HG02943 (cell line): ENCODE measurements at regions not wholly inside any gene's neighbourhood (a gene's known extent, or its start where the extent isn't known, plus 50 kb on each side); places are given as distances from the start of the nearest gene placed in this dataset.

ENCODE experiments used
- ATAC-seq: cut with Tn5 transposase; IDR thresholded peaks from one replicate; pipeline ENCODE4 v1.9.1; 2021; ENCODE audit warnings: mild to moderate bottlenecking, low read depth, moderate library complexity; ENCODE audit not compliant: unreplicated experiment

DNA sequence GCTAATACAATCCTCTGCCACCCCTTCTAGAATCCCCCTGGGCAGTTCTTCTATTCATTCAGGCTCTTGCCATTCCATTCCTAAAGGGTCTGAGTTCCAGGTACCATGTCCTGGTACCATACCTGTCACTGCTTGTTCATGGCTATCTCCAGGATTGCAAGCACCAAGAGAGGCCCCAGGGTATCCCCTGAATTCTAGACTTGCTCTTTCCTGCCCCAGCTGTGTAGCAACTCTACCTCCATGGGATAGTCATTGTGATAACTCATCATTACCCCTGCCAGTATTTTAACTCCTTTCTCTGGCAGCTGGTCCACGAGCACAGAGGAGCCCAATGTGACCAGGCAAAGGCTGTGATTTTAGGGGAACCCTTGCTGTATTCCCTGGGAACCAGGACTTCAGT, 143.7 kb upstream of the CDH5 start:
- ATAC-seq: no peak

DNA sequence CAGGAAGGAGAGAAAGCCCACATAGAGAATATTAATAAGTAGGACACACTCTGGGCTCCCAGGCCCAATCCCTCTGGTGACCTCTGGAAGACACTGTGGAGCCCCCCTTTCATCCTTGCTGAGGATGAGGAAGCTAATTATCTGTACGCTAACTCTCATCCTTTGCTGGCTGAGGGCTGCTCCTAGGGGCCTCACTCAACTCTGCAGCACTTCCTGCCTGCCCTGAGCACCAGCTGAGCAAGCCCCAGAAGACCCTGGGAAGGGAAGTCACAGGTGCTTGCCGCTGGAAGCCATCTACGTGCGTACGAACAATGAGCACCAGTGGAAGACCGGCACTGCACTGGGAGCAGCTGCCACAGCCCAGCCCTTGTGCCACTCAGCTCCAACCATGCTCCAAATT, 145.8 kb upstream of the CDH5 start:
- ATAC-seq: no peak

DNA sequence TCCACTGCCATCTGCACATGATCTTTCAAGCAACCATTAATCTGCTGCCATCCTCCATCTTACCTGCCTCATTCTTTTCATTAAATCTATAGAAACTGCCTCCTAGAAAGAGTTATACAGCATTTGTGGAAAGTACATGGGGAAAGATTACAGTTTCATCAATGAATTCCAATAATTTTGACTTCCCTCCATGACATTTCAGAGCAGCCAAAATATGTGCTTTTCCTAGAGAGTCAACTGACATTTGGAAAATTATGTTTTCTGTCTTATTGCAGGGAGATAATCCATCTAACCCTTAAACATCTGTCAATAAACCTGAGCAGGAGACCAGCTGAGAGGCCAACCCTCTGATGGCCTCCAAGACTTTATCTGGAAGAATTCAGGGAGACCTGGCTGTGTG, 147.0 kb upstream of the CDH5 start:
- no peak for ATAC-seq

DNA sequence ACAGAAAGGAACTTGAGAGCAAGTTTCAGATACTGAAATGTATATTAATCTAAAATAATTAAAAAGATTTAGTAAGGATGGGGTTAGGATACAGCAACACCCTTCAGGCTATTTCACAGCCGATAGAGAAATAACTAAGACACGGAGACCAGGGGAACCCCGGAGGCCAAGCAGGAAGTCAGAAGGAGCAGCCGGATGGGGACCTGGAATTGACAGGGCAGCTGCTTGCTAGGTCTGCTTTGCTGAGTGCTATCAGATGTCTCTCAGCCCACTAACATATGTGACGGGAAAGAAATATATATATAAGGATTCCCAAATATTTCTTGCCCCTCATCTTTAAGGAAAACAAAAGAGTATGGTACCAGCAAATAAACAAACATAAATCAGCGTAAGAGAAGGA, 154.1 kb upstream of the CDH5 start:
- no peak for ATAC-seq

DNA sequence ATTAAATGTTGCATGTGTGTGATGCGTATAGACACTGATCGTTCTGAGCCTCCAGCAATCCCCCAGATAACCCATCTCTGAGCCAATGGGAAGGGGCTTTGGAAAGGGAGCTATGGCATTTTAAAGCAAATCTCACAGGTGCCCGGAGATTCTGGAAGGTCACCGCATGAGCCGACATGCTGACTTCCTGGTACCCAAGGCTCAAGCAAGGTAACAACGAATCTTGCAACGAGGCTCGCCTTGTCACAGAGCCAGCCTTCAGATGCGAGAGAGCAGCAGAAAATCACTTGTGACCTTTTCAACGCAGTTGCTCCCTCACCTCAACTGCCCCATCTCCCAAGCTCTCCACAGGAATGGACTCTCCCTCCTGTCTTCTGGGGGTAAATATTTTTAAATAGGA, 154.8 kb upstream of the CDH5 start:
- ATAC-seq: no peak

DNA sequence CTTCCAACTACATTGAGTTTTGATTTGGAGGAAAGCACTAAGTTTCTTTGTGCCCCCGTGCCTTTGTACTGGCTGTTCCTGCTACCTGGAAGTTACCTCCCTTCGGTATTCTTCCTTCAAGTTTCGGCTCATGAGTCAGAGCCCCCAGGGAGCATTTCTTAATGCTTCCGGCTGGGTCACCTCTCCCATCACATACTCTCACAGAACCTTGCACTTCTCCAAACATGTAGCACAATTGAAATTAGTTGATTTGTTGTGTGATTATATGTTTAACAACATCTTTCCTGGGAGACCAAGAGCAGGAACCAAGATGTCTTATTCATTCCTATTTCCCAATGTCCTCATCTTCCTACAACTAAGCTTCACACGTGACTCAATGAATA, 158.6 kb upstream of the CDH5 start:
- ATAC-seq: no peak

DNA sequence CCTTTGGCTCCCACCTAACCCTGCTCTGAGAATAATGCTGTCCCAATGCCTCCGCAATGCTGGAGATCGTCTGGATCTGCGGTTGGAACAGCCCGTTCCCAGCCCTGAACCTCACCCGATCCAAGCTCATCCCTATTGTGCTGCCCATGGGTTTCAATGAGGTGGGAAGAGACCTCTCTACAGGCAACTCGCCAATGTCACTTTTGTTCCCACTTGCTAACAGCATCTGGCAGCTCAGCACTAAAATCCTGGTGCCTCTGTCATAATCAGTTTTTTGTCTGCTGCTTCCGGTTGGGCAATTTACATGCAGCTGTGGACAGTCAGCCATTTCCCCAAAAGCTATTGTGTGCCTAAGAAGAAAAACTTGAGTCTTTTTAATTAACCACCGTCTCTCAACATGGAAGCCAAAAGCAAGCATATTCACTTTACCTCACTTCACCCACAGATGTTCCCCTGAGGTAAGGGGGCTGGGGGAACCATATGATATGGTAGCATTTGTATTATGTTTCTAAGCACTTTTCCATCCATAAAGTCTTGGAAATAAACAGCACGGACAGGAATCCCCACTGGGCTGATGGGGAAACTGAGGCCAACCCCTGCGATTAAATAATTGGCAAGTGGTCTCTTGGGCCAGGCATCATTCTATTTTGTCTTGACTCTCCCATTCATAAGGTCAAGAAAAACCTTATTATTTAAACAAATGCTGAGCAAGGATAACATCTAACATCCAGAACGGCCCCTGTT, 159.2 kb upstream of the CDH5 start:
- ATAC-seq: no peak

DNA sequence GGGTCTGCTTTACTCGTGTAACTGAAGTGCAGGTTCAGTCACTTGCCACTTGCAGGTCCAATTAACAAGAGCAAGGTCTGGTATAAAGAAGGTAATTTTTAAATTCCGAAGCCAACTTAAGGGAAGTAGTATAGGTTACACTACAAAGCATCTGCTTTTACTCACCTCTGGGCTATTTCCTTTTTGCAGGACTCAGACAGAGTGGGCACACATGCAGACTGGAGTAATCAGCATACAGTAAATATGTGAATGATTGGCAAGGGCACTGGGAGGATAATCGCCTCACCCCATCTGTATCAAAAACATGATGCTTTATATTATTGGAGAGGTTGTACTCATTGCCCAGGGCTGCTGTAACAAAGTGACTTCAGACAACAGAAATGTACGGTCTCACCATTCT, 160.1 kb upstream of the CDH5 start:
- ATAC-seq: no peak

DNA sequence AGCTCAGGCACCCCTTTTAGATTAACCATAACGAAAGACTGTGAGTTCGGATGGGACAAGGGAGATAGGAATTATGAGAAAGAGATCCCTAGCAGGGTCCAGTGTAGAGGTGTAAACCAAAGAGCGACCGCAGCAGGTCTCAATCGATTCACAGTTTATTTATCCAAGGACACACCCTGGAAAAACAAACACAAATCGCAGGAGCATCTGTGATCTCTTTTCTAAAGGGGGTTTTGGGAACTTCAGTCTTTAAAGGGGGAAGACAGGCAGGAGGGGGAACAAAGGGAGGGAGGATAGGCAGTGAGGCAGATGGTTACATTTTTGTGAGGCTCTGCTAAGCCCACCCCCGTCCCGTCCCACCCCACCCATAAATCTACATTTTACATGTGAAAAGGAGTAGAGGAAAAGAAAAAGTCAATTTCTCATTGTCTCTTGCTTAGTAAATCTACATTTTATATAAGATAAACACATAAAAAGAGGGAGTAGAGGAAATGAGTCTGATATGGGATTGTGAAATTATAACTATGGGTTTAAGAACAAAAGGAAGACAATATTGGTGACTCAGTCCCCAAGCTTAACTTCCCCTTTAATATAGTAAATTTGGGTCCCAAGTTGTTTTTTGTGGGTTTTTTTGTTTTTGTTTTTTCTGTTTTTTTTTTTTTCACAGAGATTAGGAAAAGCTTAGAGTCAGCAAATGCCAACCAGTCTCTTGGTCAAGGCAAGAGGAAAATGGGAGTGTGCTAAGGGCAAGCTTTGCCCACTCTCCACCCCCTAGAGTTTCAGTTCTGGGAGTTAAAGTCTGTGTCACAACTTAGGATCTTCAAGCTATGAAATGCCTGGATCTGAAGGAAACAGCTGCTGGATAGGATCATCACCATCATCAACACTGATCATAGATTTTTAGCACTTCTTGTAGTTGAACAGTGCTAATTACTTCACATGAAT, 160.9 kb upstream of the CDH5 start:
- ATAC-seq: no peak

DNA sequence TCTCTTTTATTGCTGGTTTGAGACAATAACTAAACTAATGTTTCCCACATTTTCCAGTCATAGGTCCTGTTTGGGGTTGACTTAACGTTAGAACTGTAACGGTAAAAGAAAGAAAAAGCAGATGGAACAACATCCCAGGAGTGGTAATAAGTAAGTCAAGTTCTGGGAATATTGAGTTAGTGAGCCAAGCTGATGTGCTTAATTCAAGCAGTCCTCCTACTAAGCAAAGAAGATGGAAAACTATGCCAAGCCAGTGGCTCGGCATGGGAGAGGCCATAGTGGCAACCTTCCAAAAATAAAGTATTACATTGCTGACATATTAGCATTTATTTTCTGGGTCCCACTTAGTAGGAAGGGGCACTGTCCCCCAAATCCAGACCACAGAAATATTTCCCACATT, 161.7 kb upstream of the CDH5 start:
- ATAC-seq: no peak

DNA sequence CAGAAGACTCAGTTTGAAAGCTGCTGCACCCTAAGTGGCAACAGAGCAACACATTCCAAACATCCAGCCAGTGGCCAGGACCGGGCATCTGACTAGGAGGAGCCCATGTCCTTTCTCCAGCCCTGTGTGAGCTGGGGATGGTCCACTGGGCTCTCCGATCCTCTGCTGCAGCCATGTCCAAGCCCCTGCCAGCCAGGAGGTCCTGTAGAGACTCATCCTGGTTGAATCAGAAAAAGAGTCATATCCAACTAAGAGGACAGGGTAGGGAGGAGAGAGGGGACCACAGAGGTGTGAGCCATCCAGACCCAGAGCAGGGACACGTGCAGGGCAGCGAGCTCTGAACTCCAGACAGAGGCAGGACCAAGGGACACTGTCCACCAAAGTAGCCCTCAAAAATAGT, 163.0 kb upstream of the CDH5 start:
- no peak for ATAC-seq

DNA sequence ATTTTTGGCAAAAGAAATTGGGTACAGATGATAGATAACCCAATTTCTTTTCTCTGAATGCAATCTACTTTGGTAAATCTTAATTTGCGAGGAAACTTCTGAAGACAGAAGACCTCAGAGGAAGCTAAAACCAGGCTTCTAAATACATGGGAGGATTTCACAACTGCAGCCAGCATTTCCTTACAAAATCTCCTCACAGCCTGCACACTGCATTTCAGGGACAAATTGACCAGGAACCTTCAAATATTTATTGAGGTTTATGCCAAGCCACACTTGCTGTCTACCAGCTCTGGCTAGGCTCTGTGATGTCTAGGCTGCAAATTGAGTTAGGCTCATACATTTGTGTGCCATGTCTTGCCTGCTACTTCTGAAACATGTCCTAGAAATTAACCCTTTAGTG, 167.3 kb upstream of the CDH5 start:
- no peak for ATAC-seq

DNA sequence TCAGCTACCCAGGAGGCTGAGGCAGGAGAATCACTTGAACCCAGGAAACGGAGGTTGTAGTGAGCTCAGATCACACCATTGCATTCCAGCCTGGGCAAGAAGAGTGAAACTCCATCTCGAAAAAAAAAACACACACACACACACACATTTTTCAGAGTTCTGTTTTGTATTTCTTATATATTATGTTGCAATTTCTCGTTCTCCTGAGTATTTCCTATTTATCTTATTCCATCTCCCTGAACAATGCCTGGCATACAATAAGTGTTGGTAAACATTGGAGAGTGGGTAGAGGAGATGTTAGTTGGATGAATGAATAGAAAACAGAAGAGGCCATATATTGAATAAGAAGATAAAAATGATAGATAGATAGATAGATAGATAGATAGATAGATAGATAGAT, 167.8 kb upstream of the CDH5 start:
- ATAC-seq: no peak

DNA sequence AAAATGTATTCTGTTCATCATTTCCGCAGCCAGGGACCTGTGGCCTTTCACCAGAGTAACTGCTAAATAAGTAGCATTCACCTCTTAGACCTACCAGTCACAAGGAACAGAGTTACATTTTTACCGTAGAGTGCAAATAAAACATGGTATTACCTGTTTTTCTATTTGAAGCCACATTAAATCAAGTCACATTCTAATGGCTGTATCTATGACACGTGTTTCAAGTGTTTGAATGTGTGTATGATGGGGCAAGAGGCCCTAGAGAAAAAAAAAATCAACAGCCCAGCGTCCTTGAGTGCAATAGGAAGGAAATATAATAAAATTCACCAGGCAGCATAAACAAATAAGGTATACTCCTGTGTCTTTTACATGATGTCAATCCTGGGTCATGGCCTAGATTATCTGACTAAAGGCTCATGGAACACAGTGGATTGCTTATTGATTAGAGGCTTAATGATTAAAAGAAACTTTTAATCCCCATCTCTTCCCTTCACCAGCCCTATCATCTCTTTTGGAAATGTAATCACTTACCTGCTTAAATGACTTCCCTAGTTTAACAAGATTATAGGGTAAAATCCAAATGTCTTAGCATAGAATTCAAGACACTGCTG, 168.7 kb upstream of the CDH5 start:
- no peak for ATAC-seq

DNA sequence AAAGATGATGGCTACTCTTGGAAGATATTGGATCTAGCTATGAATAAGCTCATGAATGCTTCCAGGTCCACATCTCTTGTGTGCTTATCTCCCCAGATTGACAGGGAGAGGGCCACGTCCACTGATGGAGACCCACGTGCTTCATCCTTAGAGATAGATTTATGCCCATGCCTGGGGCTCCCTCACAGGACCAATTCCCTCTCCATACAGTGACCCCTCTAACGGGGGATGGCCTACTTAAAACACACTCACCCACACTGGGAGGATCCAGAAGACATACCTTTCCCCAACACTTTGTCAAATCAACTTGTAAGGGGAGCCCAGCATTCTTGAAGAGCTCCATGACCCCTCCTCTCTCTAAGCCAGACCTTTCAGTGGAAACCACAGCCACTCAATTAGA, 169.7 kb upstream of the CDH5 start:
- no peak for ATAC-seq

DNA sequence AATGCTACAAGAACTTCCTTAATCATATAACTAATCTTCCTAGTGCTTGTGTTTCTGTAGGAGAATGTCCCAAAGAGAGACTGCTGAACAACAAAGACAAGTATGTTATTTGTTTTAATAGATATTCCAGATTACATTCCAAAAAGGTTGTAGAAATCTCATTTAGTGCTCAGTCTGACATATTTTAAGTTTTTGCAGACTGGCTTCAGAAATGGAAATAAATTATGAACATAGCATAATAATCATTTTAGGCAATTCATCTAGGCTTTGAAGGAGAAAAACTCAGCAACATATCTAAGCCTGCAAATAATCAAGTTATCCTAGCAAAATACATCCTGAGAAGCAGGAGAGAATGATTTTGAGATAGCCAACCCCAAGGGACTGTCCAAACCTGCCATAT, 171.6 kb upstream of the CDH5 start:
- ATAC-seq: no peak

DNA sequence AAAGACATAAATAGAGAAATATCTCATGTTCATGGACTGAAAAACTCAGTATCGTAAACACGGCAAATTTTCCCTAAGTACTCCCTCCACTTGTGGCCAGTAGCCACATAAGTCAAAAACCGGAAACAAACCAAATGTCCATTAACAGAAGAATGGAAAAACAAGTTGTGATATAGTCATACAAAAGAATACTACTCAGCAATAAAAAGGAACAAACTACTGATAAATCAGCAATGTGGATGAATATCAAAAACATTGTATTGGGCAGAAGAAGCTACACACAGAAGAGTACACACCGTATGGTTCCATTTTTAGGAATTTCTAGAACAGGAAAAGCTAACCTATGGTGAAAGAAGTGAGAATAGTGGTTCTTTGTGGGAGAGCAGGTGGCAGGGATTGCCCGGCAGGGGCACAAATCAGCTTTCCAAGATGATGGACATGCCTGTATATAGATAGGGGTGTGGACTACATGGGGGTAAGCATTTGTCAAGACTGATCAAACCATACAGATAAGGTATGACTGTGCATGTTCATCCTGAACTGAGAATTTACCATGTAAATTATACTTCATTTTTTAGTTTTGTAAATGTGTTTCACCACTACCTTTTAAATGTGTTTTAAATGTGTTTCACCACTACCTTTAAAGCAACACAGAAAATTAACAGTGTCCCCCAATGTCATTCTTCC, 172.8 kb upstream of the CDH5 start:
- no peak for ATAC-seq

DNA sequence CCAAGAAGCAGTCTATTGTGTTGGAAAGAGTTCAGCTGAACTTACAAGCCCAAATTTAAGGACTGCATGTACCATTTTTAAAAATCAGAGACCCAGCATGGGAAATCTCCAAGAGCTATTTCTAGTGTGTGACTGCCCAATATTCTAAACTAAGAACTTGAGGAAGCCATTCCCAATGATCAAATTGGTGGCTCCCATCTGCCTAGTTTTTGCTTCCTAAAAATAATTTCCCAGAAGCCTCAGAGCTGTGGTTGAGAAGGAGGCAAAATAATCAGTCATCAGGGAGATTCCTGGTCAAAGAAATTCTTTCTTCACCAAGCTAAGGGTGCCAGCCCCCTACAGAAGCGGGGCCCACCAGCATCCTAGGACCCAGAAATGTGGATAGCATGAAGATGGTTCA, 176.1 kb upstream of the CDH5 start:
- ATAC-seq: no peak

DNA sequence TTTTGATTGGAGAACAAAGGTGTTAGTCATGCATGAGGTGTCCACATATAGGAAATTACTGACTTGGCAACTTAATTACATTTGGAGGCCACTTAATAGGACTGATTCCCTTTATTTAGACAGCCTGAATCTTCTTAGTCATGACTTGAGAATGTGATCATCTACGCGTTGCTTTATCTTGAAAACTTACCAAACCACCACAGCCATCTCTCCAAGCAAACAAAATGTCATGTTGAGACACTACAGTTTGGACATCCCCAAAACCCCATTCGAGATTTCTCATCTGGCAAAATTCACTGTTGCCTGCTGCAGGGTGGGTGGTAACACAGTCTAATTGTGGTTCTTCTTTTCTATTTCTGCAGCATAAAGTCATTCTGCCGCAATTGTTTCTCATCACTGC, 176.5 kb upstream of the CDH5 start:
- no peak for ATAC-seq

DNA sequence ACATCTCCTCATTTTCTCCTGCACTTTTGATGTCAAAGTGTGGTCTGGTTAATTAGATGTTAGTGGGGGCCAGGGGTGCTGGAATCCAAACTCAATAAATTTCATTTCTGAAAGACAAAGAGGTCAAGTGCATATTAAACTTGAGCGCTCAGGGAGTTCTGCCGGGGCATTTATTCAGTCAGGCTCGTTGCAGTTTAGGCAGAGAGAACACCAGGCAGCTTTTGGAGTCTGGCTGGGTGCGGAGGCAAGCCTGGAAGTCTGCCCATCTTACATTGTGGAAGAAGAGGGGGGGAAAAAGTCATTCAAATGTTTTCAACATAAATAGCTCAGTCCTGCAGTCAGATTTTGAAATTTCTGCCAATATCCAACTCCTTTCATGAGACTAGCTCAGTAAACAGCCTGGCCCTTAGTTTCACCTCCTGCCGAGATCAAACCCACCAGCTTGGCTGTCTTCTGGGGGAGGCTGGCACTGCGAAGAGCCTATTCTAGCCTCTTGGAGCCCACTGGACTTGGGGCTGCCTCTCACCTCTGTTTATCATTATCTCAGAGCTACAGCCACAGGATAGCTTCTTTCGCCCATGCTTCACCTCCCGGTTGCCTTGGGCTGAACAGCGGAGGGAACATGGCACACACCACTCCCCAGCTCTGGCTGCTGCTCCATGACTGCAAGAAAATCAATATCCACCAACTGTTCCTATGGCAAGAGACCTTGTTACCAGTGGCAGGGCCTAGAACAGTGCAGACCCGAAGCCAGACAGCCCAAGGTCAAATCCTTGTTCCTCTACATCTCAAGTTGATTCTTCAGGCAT, 177.4 kb upstream of the CDH5 start:
- ATAC-seq: no peak
